Right hindlimb (tissue), 1 donor: ENCODE measurements at regions not wholly inside any gene's neighbourhood (a gene's known extent, or its start where the extent isn't known, plus 50 kb on each side); places are given as distances from the start of the nearest gene placed in this dataset.

Source experiments
- DNase-seq: peaks from one replicate; pipeline ENCODE4 v3.0.0-alpha.2; 2018

DNA sequence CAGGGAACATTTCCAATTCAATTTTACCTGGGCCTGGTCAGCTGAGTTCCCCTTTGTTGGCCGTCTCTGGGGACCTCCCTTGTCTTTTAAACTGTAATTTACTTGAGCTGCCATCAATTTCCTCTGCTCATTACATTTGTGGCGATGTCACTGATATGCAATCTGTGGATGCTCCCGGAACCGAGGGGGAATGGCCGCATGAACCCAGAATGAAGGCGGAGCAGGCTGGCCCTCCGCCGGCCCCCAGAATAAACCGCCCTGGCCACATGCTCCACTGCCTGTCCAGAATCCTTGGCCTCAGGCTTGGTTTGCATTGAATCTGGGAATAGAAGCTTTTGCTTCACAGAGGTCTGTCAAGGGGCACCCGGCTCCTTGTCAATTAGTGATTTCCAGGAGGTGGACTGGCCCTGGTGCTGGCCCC lies 276.8 kb downstream of the TEX29 start:
- no peak for DNase-seq

DNA sequence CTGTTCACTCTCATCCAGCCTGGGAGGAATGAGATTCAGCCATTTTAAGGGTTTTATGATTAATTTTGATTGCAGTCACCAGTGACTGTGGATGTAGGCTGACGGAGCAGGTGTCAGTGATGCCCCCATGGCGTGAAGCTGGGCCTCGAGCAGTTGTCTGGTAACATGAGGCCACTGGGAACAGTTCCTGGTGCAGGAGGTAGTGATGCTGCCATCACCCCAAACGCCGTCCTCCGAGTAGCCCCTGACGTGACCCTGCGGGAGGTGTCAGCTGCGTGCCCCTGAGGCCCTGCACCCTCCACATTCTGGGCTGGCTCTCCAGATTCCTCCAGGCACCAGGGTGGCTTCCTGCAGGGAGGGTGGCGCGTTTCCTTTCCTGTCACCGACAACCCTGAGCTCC lies 277.2 kb downstream of the TEX29 start:
- DNase-seq: no peak

DNA sequence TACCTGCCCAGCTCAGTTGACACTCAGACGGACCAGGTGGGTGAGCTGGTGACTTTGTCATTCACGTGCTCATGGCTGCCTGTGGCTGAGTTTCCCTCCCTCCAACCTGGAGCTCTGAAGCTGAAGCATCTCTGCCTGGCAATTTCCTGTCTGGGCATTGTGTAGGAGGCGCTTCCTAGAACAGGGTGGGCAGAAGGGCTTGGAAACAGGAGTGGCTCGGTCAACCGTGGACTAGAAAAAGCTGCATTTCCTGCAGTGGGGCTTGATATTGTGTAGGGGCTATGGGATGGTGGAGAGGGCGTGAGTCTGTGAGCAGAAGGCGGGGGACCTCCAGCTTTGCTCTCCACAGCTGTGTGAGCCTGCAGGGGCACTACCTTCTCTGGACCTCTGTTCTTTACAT lies 278.3 kb downstream of the TEX29 start:
- DNase-seq: no peak

DNA sequence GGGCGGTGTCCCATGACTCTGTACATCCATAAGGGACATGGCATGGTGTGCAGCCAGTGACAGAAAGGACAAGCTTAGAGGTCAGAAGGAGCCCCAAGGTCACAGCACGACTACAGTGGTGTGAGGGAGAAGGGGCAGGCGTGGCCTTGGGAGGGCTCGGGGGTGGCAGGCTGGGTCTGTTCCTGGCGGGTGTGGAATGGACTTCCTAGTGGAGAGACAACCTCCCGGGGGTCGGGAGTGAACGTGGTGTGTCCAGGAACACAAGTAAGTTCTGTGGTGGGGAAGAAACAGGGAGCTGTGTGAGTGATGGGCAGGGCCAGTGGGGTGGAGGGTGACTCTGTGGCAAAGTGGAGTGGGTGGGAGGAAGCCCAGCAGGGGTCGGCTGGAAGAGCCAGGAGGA lies 279.3 kb downstream of the TEX29 start:
- no peak for DNase-seq

DNA sequence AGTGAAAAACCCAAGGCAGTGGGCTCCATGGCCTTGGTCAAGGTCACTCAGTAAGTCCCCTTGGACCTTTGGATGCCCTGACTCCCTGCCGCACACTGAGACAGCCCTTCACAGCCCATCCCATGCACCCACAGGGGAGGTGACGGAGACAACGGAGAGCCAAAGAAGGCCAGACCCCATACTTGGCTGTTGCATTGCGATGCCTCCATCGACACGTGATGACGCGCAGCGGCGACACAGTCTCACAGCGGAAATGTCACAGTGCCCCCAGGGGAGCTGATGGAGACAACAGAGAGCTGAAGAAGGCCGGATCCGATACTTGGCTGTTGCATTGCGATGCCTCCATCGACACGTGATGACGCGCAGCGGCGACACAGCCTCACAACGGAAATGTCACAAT lies 282.4 kb downstream of the TEX29 start:
- no peak for DNase-seq

DNA sequence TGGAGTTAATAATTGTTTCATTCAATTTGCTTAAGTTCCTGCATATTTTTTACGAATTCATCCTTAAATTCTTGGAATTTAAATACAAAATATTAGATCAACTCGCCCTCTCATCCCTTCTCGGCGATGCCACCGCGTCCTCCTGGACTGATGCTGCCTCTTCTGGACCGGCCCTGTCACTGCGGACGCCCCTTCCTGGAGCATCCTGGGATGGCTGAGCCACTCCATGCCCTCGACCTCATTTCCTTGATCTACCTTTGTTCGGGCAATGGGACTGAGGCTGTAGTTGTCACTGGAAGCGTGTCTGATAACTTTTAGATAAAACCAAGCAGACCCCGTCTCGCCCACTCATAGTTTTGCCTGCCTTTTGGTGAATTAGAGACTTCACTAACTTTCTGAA lies 283.7 kb downstream of the TEX29 start:
- DNase-seq: no peak

DNA sequence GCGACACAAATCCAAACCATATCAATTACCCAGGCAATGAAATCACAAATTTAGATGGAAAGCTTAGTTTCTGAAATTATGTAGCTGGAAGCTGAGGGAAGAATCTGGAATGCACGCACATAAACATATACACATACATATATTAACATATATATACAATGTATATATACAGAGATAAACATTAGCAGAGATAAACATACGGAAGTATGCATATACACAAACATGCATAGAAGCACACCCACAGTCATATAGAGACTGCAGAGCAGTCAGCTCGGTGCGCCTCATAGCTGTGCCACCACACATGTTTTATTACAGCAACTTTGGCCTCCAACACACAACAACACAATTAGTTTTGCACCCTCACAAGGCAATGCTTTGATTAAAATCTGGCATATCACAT lies 288.1 kb downstream of the TEX29 start:
- DNase-seq: no peak

DNA sequence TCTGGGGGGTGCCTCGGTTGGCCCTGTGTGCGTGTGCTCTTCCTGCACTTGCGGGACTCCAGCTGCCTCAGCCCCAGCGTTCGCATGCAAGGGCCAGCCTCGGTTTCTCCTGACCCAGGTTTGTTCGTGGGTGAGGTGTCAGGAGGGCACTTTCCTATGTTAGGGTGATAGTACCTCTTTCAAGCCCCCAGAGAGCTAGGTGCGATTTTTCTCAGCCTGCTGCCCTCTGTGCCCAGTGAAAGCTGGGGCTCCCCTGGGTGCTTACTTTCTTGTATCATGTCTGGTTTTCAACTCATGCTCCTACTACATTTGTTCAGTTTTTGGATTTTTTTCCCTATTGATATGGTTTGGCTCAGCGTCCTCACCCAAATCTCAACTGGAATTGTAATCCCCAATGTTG lies 289.2 kb downstream of the TEX29 start:
- no peak for DNase-seq

DNA sequence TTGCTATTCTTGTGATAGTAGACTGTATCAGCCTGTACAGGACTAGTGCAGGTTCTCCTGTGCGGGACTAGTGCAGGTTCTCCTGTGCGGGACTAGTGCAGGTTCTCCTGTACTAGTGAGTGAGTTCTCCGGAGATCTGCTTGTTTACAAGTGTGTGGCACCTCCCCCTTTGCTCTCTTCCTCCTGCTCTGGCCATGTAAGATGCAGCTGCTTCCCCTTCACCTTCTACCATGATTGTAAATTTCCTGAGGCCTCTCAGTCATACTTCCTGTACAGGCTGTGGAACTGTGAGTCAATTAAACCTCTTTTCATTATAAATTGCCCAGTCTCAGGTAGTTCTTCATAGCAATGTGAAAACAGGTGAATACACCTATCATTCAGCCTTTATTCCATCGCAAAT lies 289.6 kb downstream of the TEX29 start:
- DNase-seq: no peak

DNA sequence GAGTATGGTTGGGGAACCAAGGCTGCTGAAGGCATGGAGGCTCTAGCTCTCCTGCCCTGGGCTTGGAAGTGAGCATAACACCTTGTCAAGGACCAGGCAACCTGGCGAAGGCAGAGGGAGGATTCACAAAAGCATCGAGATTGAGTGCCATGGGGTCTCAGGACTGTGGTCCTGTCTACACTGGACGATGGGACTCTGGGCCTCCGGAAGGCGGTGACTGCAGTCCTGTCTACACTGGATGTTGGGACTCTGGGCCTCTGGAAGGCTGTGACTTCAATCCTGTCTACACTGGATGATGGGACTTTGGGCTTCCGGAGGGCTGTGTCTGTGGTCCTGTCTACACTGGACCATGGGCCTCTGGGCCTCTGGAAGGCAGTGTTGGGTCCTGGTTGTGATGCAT lies 290.4 kb downstream of the TEX29 start:
- DNase-seq: no peak

DNA sequence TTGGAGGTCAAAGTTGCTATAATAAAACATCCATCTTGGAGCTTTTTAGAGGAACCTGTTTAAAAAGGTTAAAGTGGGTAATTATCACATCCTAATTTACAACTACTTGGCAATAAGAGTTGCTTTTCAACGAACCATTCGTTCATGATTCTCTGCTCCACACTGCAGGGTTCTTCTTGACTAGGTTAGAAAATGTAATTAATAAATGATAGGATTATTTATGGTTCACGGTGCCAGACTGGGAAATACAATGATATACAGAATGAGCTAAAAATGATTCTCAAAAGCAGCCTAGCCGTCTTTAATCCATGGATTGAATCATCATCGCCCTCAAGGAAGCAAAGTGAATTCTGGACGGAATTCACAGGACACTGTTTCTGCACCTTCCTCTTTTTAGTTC lies 291.2 kb downstream of the TEX29 start:
- no peak for DNase-seq

DNA sequence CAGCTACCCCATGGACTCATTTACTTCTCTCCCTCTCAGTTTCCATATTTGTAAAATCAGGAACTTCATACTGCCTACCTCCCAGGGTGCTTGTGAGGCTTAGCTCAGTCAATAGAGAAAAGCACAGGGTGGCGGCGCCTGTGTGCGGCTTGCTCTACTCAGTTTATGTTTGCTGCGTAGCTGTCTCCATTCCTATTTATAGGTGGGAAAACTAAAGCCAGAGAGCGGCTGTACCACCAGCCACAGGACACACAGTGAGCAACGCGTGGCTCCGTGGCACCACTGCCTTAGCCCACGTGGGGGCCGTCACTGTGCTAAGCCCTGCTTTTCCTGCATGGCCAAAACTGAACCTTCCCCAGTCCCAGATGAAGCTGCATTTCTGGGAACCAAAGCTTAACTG lies 292.4 kb downstream of the TEX29 start:
- no peak for DNase-seq

DNA sequence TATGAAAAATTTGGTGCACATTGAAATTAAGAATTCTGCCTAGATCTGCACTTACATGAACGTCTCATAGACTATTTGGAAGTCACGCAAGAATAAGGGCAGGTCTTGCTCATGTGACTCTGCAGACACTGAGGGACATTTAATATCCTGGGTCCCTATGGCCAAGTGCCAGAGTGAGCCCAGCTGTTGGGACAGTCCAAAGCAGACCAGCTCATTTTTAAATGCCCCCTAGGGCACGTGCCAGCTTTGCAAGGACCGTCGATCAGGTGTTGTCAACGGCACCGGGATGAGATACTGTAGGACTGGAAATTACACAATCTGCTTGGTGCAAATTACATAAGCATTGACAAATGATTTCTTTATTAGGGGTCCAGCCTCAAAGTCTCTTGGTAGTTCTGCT lies 293.6 kb downstream of the TEX29 start:
- no peak for DNase-seq

DNA sequence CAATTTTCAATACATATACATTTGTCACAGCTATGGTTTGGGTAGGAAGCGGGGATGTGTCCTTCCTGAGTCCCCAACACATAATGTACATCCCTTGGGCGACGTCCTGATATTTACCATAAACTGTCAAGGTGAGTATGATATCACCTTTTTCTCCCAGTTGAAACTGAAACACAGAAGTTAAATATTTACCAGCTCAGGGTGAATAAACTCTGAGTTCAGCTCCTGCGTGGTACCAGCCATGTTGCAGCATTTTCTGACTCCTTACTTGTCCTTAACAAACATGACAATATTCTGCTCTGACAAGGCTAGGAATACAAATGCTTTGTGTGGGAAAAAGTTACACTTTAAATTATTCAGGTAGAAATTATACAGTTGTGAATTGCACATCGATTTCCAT lies 294.2 kb downstream of the TEX29 start:
- no peak for DNase-seq

DNA sequence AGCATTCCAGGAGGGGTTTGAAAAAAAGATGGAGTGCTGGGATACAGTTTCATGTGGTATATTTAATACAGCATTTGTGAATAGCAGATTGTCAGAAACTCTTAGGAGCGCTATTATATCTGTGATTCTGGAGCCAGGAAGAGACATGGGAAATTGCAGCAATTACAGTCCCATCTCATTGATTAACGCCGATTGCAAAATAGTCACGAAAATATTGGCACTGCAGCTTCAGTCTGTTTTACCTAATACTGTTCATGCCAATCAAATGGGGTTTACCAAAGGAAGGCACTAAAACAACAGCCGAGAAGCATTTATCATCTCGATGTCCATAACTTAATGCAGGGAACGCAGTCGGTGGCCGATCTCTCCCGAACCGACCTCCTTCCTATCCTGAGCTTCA lies 295.8 kb downstream of the TEX29 start:
- DNase-seq: no peak

DNA sequence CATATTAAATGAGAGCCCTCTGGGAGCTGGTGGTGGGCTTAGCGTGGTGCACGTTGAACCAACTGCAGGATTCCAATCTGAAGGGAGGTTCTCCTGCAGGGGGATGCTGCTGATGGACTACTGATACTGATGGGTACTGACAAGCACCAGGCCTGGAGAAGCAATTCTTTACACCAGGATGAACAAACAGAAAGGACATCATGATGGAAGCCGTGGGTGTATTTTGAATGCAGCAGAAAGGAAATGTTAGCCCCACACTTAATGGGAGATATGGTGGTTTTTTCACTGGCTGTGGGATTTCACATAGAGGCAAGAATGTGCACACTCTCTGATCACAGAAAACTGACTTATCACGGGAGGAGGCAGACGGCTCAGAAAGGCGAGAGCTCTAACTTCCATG lies 299.7 kb downstream of the TEX29 start:
- DNase-seq: no peak

DNA sequence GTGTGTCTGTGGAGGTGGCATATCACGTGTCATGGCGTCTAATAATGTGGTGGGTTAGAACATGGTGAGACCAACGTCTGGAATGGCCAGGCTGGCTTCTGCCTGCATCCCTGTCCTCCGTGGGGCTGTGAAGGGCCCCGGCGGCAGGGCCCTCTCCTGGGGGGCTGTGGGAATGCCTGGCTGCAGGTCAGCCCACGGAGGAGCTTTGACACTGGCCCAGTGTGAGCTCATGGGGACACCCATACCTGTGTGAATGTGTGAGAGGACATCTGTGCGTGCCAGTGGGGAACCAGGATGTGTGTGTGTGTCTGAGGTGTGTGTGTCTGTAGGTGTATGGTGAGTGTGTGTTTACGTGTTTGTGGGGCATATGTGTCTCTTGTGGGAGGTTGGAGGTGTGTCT lies 300.1 kb downstream of the TEX29 start:
- no peak for DNase-seq

DNA sequence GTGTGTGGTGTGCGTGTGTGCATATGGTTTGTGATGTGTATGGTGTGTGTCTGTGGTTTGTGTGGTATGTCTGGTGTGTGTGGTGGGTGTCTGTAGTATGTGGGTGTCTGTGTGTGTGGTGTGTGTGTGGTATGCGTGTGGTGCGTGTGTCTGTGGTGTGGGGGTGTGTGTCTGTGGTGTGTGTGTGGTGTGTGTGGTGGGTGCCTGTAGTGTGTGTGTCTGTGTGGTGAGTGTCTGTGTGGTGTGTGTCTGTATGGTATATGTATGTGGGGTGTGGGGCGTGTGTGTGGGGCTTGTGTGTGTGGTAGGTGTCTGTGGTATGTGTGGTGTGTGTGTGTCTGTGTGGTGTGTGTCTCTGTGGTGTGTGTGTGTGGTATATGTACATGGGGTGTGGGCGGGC lies 300.7 kb downstream of the TEX29 start:
- DNase-seq: no peak

DNA sequence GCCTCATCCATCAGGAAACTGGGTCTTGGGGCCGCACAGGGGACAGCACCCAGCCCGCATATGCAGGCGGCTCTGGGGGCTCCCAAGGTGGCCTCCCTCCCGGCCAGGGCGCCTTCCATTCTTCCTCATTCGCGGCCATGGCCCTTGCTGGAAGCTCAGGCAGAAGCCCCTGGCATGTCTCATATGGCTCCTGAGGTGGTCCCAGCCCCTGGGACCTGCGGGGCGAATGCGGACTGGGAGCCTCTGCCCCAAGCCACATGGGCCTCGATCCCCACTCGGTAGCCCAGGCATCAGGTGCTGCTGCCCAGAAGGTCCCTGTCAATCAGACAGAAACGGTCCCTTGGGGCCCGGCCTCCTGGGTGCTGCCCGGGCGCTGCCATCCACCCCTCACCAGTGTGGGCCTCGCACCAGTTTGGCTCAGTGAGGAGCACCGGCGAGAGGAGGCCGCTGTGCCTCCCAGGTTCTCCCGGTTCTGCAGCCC lies 301.6 kb downstream of the TEX29 start:
- no peak for DNase-seq

DNA sequence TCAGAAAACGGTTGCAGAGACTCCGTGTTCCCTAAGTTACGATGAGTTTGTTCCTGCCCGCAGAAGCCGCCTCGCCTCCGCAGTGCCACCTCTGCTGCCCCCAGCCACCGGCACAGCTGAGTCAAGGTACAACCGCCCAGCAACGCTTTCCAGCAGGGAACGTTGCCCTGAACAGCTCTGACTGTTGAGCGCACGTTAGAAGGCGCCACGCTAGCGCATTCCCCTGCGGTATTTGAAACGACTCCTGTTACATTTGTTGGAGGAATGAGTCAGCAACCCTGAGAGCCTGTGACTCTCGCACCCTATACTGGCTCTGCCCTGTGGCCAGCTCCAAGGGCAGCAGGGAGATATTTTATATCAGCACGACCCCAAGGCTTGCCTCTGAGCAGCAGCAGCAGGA lies 302.8 kb downstream of the TEX29 start:
- DNase-seq: no peak

DNA sequence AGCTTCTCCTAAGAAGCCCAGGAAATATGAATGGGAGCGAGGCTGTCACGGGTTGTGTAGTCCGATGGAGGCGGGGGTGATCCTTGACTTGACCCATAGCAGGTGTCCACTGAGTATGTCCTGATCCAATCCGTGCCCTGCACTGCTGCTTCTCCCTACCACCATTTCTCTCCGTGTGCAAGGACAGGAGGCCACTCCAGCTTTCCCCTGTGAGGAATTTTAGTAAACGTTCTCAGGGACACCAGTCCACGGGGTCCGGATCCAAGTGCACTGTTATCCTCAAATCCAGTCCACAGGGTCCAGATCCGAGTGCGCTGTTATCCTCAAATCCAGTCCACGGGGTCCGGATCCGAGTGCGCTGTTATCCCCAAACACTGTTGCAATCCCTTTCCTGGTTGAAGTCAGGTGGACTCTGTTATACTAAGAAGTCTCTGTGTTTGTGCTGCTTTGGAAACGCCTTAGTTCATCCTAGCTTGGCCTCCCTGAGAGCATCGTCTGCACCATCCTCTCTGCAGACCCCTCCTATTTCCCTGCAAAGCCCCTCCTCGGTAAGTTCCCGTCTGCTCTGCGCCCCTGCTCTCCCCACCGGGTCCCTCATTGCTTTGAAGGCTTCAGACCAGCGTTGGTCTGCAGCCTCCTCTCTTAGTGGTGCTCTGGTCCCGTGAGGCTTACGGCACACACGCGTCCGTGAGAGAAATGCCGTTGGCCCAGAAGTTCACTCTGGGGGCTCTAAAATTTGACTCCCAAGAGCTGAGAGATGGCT lies 303.5 kb downstream of the TEX29 start:
- DNase-seq: no peak

DNA sequence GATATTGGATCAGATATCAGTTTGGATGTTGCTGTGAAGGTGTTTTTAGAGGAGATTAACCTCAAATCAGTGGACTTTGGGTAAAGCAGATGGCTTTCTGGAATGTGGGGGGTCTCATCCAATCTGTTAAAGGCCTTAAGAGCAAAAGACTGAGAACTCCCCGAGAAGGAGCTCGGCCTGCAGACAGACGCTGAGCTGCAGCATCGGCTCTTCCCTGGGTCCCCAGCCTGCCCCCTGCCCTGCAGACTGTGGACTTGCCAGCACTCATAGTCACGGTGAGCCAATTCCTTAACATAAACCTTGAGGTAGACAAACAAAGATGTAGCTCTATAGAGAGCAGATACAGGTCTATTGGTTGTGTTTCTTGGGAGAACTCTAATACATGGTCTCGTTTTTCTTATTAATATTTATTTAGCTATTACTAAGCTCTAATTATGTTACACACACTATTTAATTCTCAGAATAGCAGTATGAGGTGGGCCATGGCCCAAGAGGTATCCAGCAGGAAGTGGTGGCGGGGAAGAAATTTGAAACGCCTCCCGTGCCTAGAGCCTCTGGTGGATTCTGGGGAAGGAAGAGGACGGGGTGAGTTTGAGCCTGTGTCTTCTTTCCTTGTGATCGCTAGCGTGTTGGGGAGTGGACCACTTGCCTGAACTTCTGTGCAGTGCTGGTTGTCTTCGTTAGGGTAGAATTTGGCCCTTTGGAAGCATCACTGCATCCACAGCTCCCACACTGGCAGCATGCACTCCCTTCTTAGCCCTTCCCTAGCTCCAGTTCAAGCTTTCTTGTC lies 305.3 kb downstream of the TEX29 start:
- no peak for DNase-seq

DNA sequence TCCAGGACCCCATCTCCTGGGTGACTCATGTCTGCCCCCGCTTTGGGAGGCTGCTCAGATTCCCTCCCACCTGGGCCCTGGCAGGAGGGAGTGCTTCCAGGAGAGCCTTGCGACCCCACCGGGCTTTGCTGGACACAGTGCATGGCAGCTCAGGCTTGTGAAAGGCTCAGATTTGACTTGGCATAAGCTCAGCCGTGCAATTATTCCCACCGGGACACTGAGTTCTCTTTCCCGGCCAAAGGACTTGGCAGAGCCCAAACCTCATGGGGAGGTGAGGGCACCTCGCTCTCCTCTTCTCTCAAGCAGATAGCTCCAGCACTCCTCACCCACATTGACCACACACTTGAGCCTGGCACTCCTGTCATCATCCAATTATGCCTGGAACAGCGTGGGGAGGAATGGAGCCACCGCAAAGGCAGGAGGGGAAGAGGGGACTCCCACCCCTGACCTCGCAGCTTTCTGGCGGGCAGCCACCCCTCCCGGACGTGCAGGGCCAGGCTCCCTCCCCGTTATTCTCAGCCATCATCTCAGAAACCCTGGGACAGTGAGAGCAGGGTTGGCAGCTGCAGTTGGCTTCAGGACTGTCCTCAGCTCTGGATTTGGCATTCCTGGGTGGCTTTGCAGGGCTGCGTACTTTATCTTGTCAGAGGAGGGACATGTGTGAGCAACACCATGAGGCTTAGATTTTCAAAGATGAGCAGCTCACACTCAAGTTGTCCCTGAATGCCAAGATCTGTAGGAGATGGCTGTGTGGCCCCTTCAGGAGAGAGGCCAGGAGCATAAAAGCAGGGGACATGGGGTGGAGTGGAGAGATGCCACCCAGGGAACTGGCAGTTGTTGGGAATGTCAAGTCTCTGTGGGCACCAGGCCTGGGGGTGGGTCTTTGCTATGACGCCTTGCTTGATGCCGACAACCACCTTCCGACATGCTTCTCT lies 306.2 kb downstream of the TEX29 start:
- no peak for DNase-seq
